ENCODE measurements at regions not wholly inside any gene's neighbourhood (a gene's known extent, or its start where the extent isn't known, plus 50 kb on each side); places are given as distances from the start of the nearest gene placed in this dataset.

DNA sequence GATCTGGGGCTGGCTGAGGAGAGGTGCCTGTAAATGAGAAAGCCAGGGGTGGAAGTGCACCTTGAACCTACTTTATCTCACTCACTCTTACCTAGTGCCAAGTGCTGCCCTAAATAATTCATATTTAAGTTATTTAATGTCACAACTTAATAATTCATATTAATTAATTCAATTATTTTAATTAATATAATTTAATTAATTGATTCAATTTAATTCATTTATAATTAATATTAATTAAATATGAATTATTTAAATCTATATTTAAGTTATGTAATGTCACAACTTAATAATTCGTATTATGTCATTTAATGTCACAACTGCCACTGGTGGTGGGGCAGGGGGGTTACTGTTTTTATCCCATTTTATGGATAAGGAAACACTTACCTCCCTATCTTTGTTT is 361.6 kb upstream of the RUNX1 start:
- TF ChIP-seq, protein P1, sequence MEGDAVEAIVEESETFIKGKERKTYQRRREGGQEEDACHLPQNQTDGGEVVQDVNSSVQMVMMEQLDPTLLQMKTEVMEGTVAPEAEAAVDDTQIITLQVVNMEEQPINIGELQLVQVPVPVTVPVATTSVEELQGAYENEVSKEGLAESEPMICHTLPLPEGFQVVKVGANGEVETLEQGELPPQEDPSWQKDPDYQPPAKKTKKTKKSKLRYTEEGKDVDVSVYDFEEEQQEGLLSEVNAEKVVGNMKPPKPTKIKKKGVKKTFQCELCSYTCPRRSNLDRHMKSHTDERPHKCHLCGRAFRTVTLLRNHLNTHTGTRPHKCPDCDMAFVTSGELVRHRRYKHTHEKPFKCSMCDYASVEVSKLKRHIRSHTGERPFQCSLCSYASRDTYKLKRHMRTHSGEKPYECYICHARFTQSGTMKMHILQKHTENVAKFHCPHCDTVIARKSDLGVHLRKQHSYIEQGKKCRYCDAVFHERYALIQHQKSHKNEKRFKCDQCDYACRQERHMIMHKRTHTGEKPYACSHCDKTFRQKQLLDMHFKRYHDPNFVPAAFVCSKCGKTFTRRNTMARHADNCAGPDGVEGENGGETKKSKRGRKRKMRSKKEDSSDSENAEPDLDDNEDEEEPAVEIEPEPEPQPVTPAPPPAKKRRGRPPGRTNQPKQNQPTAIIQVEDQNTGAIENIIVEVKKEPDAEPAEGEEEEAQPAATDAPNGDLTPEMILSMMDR (IDR thresholded peaks at IDR 0.05; ENCODE audit: low read length), result no peak
- TF ChIP-seq EZH2 (optimal IDR thresholded peaks at IDR 0.05; ENCODE audit: low read depth, low read length), result no peak
